SK-N-SH (cell line): ENCODE measurements at regions not wholly inside any gene's neighbourhood (a gene's known extent, or its start where the extent isn't known, plus 50 kb on each side); places are given as distances from the start of the nearest gene placed in this dataset.

ENCODE experiments used
- CTCF ChIA-PET: fragments of 300-600, 350-600 bp; formaldehyde crosslinking; extraction: SDS; loops from one replicate; lab custom pipeline; 2021; lab: Yijun Ruan, JAX
- POLR2A ChIA-PET: fragments of 350-600 bp; sonication (Branson Sonifier 250); formaldehyde crosslinking; extraction: SDS; loops from one replicate; lab custom pipeline; 2020; ENCODE audit warnings: antibody characterized with exemption, inconsistent platforms; lab: Yijun Ruan, JAX
- DNase-seq: peaks from one replicate; pipeline ENCODE4 v3.0.0; 2012
- H2AFZ ChIP-seq: fragments of 200-600 bp; sonication (generic); 2 replicates; pipeline ENCODE4 v1.8.1; 2016; ENCODE audit warnings: antibody characterized with exemption, mild to moderate bottlenecking, low read depth
- H3F3A ChIP-seq: fragments of 200-600 bp; sonication (generic); replicated peaks from 2 replicates; pipeline ENCODE3; 2016; ENCODE audit warnings: antibody characterized with exemption, mild to moderate bottlenecking; ENCODE audit not compliant: insufficient read depth
- H3K27ac ChIP-seq, 2 experiments: fragments of 200-500 bp in 1 of 2; fragments of 200-600 bp in 1 of 2; sonication (Bioruptor generic) in 1 of 2; sonication (generic), shearing (Covaris generic) in 1 of 2; 2 replicates each; pipeline versions ENCODE4 v1.5.1 to v1.6.1; 2014 to 2016; ENCODE audit warnings: low read depth in 2 of 2, inconsistent platforms in 1 of 2, low read length in 1 of 2, mild to moderate bottlenecking in 1 of 2, mixed read lengths in 1 of 2
- H3K27me3 ChIP-seq: fragments of 200-600 bp; sonication (generic), shearing (Covaris generic); 2 replicates; pipeline ENCODE4 v1.6.1; 2016; ENCODE audit warnings: mixed run types; ENCODE audit not compliant: insufficient read depth
- H3K36me3 ChIP-seq, 2 experiments: fragments of 200-500 bp in 1 of 2; fragments of 200-600 bp in 1 of 2; sonication (Bioruptor generic) in 1 of 2; sonication (generic) in 1 of 2; replicated peaks in 1 of 2; 2 replicates each; pipeline versions ENCODE3 to v1.5.1; 2014 to 2016; ENCODE audit warnings: low read length in 1 of 2, mild to moderate bottlenecking in 1 of 2; ENCODE audit not compliant: insufficient read depth in 2 of 2, control insufficient read depth in 1 of 2
- H3K4me1 ChIP-seq, 2 experiments: fragments of 200-500 bp in 1 of 2; fragments of 200-600 bp in 1 of 2; sonication (Bioruptor generic) in 1 of 2; sonication (generic), shearing (Covaris generic) in 1 of 2; 2 replicates each; pipeline versions ENCODE4 v1.5.1 to v1.6.1; 2014 to 2016; ENCODE audit warnings: low read depth in 1 of 2, low read length in 1 of 2, mixed run types in 1 of 2; ENCODE audit not compliant: insufficient read depth in 2 of 2, control insufficient read depth in 1 of 2
- H3K4me2 ChIP-seq: fragments of 200-600 bp; sonication (generic), shearing (Covaris generic); 2 replicates; pipeline ENCODE4 v1.6.1; 2017; ENCODE audit warnings: mixed run types
- H3K4me3 ChIP-seq, 2 experiments: fragments of 200-500 bp in 1 of 2; fragments of 200-600 bp in 1 of 2; sonication (Bioruptor generic) in 1 of 2; sonication (generic), shearing (Covaris generic) in 1 of 2; 2 replicates each; pipeline versions ENCODE4 v1.5.1 to v1.8.1; 2014 to 2016; ENCODE audit warnings: low read depth in 2 of 2, inconsistent platforms in 1 of 2, low read length in 1 of 2, mild to moderate bottlenecking in 1 of 2, mixed read lengths in 1 of 2, moderate library complexity in 1 of 2
- H3K79me2 ChIP-seq: fragments of 200-600 bp; sonication (generic); 2 replicates; pipeline ENCODE4 v1.8.1; 2017; ENCODE audit warnings: mild to moderate bottlenecking; ENCODE audit not compliant: insufficient read depth
- H3K9ac ChIP-seq: fragments of 200-600 bp; sonication (generic); 2 replicates; pipeline ENCODE4 v1.6.1; 2017; ENCODE audit warnings: mixed run types
- H3K9me2 ChIP-seq: fragments of 200-600 bp; sonication (generic); 2 replicates; pipeline ENCODE4 v1.6.1; 2017; ENCODE audit warnings: mixed run types
- H3K9me3 ChIP-seq: fragments of 200-600 bp; sonication (generic); 2 replicates; pipeline ENCODE4 v1.6.1; 2017; ENCODE audit warnings: mixed run types, mild to moderate bottlenecking, moderate library complexity
- H4K20me1 ChIP-seq: fragments of 200-600 bp; sonication (generic); 2 replicates; pipeline ENCODE4 v1.6.1; 2017; ENCODE audit warnings: mild to moderate bottlenecking, mixed run types; ENCODE audit not compliant: insufficient read depth
- CHD2 ChIP-seq: fragments of 150-350 bp; IDR thresholded peaks from 2 replicates; pipeline ENCODE4 v1.6.1; 2018; ENCODE audit warnings: low read length; ENCODE audit not compliant: partially characterized antibody
- ELF1 ChIP-seq: IDR thresholded peaks from 2 replicates; pipeline ENCODE4 v1.4.0; 2012
- GABPA ChIP-seq: IDR thresholded peaks from 2 replicates; pipeline ENCODE4 v1.4.0; 2012; ENCODE audit warnings: low read depth, mild to moderate bottlenecking
- NFIC ChIP-seq: IDR thresholded peaks from 2 replicates; pipeline ENCODE4 v1.4.0; 2012; ENCODE audit warnings: borderline replicate concordance
- RCOR1 ChIP-seq: fragments of 150-350 bp; IDR thresholded peaks from 2 replicates; pipeline ENCODE4 v1.6.1; 2017; ENCODE audit warnings: antibody characterized with exemption, low read length
- TCF12 ChIP-seq: IDR thresholded peaks from 2 replicates; pipeline ENCODE4 v1.4.0; 2012
- WGBS: methylation state at CpG from one replicate; pipeline ENCODE4 v1.1.6; 2017; ENCODE audit warnings: low lambda C conversion rate; 5-methylcytosine and 5-hydroxymethylcytosine counted together
- TF ChIP-seq, protein P1 (sequence below): fragments of 150-350 bp; IDR thresholded peaks from 2 replicates; pipeline ENCODE4 v1.6.1; 2017; ENCODE audit warnings: antibody characterized with exemption, low read length, low read depth, borderline replicate concordance
- TF ChIP-seq, protein P2 (sequence below): fragments of 150-350 bp; IDR thresholded peaks from 2 replicates; pipeline ENCODE4 v1.6.1; 2016; ENCODE audit warnings: mild to moderate bottlenecking, low read depth, low read length
- TF ChIP-seq, protein P3 (sequence below): IDR thresholded peaks from 2 replicates; pipeline ENCODE4; 2012

GRCh38 chr22:36088292-36088691 is 59.7 kb upstream of the RBFOX2 start:
- no peak overlapping the region for H3K4me2 ChIP-seq
- H3K4me3 ChIP-seq: no peak overlapping the region
- no peaks in the 10 kb centered on the region for H3K9me2 ChIP-seq
- H3F3A ChIP-seq: no peaks in the 10 kb centered on the region
- CTCF ChIA-PET: interaction anchor here (1.5 to 2.7 kb wide), 2 partner anchors 12 to 22 kb away, joined by 4 to 14 read pairs; no protein-coding TSS in a partner anchor
- no peak overlapping the region for H2AFZ ChIP-seq
- POLR2A ChIA-PET: no interaction called here
- DNase-seq: no peak
- H4K20me1 ChIP-seq: no peaks in the 10 kb centered on the region
- WGBS: 93% methylated on average over 6 of the region's 6 CpGs
- H3K27ac ChIP-seq: no peak overlapping the region
- no peaks in the 10 kb centered on the region for H3K36me3 ChIP-seq
- H3K9ac ChIP-seq: no peak overlapping the region
- no peaks in the 10 kb centered on the region for H3K79me2 ChIP-seq
- H3K4me1 ChIP-seq: no peaks in the 10 kb centered on the region; a peak in 1 of 4 replicates
- TF ChIP-seq RCOR1 (no peak), NFIC (no peak), GABPA (no peak)
- TF ChIP-seq, protein P1, sequence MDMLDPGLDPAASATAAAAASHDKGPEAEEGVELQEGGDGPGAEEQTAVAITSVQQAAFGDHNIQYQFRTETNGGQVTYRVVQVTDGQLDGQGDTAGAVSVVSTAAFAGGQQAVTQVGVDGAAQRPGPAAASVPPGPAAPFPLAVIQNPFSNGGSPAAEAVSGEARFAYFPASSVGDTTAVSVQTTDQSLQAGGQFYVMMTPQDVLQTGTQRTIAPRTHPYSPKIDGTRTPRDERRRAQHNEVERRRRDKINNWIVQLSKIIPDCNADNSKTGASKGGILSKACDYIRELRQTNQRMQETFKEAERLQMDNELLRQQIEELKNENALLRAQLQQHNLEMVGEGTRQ: no peak
- TF ChIP-seq, protein P2, sequence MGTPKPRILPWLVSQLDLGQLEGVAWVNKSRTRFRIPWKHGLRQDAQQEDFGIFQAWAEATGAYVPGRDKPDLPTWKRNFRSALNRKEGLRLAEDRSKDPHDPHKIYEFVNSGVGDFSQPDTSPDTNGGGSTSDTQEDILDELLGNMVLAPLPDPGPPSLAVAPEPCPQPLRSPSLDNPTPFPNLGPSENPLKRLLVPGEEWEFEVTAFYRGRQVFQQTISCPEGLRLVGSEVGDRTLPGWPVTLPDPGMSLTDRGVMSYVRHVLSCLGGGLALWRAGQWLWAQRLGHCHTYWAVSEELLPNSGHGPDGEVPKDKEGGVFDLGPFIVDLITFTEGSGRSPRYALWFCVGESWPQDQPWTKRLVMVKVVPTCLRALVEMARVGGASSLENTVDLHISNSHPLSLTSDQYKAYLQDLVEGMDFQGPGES: no peak
- TF ChIP-seq, all 33 proteins: peak for 0
- no peaks in the 10 kb centered on the region for H3K9me3 ChIP-seq
- no peaks in the 10 kb centered on the region for H3K27me3 ChIP-seq

DNA sequence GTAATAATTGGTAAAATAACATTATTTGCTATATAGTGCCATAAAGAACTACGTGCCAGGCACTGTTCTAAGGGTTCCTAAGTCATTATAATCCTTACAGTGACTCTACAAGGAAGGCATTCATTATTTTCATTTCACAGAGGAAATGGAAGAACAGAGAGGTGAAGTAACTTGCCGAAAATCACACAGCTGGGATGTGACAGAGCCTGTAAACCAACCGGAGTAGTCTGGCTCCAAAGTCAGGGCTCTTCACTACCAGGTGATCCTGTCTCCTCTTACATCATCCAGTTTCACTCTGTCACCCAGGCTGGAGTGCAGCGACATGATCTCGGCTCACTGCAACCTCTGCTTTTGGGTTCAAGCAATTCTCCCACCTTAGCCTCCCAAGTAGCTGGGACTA is 59.2 kb upstream of the RBFOX2 start:
- POLR2A ChIA-PET: no interaction called here
- H3K27me3 ChIP-seq: no peaks in the 10 kb centered on the region
- H3K9me2 ChIP-seq: no peaks in the 10 kb centered on the region
- no peaks in the 10 kb centered on the region for H3K9me3 ChIP-seq
- no peak overlapping the region for H2AFZ ChIP-seq
- H3K9ac ChIP-seq: no peak overlapping the region
- no peak for DNase-seq
- H3K4me1 ChIP-seq: no peaks in the 10 kb centered on the region; a peak in 1 of 4 replicates
- TF ChIP-seq, protein P1: no peak
- TF ChIP-seq TCF12 (no peak), ELF1 (no peak), CHD2 (no peak)
- TF ChIP-seq, protein P3, sequence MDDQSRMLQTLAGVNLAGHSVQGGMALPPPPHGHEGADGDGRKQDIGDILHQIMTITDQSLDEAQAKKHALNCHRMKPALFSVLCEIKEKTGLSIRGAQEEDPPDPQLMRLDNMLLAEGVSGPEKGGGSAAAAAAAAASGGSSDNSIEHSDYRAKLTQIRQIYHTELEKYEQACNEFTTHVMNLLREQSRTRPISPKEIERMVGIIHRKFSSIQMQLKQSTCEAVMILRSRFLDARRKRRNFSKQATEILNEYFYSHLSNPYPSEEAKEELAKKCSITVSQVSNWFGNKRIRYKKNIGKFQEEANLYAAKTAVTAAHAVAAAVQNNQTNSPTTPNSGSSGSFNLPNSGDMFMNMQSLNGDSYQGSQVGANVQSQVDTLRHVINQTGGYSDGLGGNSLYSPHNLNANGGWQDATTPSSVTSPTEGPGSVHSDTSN: no peak
- H3K36me3 ChIP-seq: no peaks in the 10 kb centered on the region
- no peak overlapping the region for H3K4me3 ChIP-seq
- H3K79me2 ChIP-seq: no peaks in the 10 kb centered on the region
- no peaks in the 10 kb centered on the region for H3F3A ChIP-seq
- no peak overlapping the region for H3K4me2 ChIP-seq
- H4K20me1 ChIP-seq: no peaks in the 10 kb centered on the region
- no peak overlapping the region for H3K27ac ChIP-seq
- CTCF ChIA-PET: interaction anchor here (1.5 to 2.7 kb wide), 2 partner anchors 12 to 22 kb away, joined by 4 to 14 read pairs; no protein-coding TSS in a partner anchor
- 98% methylated on average over 5 of the region's 5 CpGs for WGBS
